ENCODE measurements at regions not wholly inside any gene's neighbourhood (a gene's known extent, or its start where the extent isn't known, plus 50 kb on each side); places are given as distances from the start of the nearest gene placed in this dataset.

DNA sequence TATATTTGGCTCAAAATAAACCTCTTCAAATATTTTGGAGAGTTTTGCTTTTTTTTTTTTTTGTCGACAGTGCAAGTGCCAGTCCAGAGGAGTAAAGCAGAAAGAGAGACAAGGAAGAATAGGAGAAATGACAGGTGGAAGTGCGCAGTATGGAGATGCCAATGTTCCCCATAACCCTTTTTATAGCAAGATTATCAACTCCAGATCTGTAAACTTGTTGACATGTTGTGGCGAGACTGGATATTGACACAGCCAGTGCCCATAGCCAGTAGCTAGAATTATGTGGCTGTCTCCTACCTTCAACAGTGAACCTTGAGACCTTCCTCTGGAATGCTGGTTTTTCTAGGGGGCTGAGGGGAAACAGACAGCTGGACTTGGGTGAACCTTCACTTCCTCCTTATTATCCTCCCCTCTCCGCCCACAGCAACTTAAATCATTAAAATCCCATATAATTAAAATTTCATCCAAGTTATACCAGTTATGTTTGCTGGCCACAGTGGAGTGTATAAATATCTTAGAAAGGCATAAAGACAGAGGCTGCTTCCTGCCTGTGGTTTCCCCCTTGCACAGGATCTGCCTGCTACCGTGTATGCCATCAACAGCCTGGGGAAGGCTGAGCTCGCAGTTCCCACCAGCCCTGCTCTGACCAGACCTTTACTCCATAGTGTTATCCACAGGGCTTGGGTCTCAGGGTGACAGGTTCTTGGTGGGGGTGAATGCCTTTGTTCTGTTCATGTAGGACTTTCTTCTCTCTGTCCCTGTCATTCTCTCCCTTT lies 112.3 kb upstream of the ANKH start:
- Histone ChIP-seq H3K27ac (no peak overlapping the region), H3K4me3 (no peak overlapping the region), H3K36me3 (no peaks in the 10 kb centered on the region), H3K27me3 (replicated peaks in 1 of 7) (no peaks in the 10 kb centered on the region), H3K4me1 (peaks cover 0 to 8% (median 0%) of the 10 kb centered on the region in 6 donors), H3K9me3 (no peaks in the 10 kb centered on the region)
- WGBS, 5 donors, result 39 to 56% (median 44%) methylated on average over 6 of the region's 6 CpGs
- TF ChIP-seq POLR2AphosphoS5 (IDR thresholded peaks at IDR 0.05), result no peak
- no peak for TF ChIP-seq POLR2A (IDR thresholded peaks at IDR 0.05)
- TF ChIP-seq, protein P1, sequence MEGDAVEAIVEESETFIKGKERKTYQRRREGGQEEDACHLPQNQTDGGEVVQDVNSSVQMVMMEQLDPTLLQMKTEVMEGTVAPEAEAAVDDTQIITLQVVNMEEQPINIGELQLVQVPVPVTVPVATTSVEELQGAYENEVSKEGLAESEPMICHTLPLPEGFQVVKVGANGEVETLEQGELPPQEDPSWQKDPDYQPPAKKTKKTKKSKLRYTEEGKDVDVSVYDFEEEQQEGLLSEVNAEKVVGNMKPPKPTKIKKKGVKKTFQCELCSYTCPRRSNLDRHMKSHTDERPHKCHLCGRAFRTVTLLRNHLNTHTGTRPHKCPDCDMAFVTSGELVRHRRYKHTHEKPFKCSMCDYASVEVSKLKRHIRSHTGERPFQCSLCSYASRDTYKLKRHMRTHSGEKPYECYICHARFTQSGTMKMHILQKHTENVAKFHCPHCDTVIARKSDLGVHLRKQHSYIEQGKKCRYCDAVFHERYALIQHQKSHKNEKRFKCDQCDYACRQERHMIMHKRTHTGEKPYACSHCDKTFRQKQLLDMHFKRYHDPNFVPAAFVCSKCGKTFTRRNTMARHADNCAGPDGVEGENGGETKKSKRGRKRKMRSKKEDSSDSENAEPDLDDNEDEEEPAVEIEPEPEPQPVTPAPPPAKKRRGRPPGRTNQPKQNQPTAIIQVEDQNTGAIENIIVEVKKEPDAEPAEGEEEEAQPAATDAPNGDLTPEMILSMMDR (IDR thresholded peaks at IDR 0.05 in 8 of 11, conservative IDR thresholded peaks at IDR 0.05 in 3 of 11), result no peak
- DNase-seq, result no peak
- intact Hi-C loops (cut with DNase I; ENCODE audit: low total_unique reads), result no loop called here

DNA sequence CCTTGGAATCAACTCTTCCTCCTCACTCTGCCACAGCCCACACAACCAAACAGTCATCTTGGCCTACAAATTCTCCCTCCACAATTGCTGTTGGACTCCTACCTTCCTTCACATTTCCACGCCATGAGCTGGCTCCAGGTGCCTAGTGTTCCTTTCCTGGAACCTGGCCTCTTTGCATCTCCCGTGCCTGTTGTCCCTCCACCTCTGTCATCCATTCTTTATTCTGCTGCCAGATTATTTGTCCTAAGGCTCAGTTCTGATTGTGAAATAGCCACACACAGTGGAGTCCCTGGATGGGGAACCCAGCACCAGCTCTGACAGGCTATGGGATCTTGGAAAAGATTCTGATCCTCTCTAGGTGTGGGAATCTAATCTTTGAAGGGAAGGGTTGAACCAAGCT lies 109.1 kb upstream of the ANKH start:
- no peaks in the 10 kb centered on the region for H3K27me3 ChIP-seq (replicated peaks in 1 of 7)
- peaks cover 0 to 8% (median 0%) of the 10 kb centered on the region in 6 donors for H3K4me1 ChIP-seq
- 84 to 96% (median 94%) methylated on average over 2 of the region's 2 CpGs for WGBS, 5 donors
- H3K4me3 ChIP-seq, result no peak overlapping the region
- H3K9me3 ChIP-seq, result no peaks in the 10 kb centered on the region
- no peak overlapping the region for H3K27ac ChIP-seq
- intact Hi-C loops (cut with DNase I; ENCODE audit: low total_unique reads), result no loop called here
- DNase-seq, result no peak
- TF ChIP-seq, protein P1 (IDR thresholded peaks at IDR 0.05 in 8 of 11, conservative IDR thresholded peaks at IDR 0.05 in 3 of 11), result no peak
- TF ChIP-seq POLR2A (IDR thresholded peaks at IDR 0.05) (no peak), POLR2AphosphoS5 (IDR thresholded peaks at IDR 0.05) (no peak)
- no peaks in the 10 kb centered on the region for H3K36me3 ChIP-seq

DNA sequence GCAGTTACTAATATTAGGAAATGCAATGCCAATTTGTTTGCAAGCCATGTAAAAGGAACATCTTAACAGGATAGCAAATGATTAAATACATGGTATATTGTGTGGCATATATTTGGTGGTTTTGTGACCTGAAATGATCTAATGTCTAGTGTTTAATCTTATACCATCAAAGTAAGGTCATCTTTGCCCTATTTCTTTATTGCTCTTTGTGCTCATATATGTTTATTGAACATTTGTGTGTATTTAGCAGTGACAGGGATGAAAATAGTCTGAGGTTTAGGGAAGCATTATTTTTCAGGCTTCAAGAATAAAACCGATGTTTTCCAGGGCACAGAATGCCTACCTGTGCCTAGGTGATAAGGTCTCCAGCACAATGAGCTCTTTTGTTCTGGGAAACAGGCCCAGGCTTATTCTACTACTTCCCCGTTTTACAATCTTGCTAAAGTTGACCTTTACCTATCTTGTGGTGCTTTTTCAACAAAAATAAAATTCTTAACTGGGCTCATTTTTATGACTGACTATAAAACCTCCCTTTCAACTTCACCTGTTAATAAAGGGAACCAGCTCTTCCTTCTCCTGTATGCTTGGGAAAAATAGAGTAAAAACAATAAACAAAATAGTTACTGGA lies 105.6 kb upstream of the ANKH start:
- intact Hi-C loops (cut with DNase I; ENCODE audit: low total_unique reads), result no loop called here
- no peak for TF ChIP-seq POLR2A (IDR thresholded peaks at IDR 0.05)
- TF ChIP-seq POLR2AphosphoS5 (IDR thresholded peaks at IDR 0.05), result no peak
- TF ChIP-seq, protein P1 (IDR thresholded peaks at IDR 0.05 in 8 of 11, conservative IDR thresholded peaks at IDR 0.05 in 3 of 11), result no peak
- no peak overlapping the region for H3K27ac ChIP-seq
- no peaks in the 10 kb centered on the region for H3K27me3 ChIP-seq (replicated peaks in 1 of 7)
- no peaks in the 10 kb centered on the region for H3K9me3 ChIP-seq
- no peaks in the 10 kb centered on the region for H3K4me1 ChIP-seq
- no peaks in the 10 kb centered on the region for H3K36me3 ChIP-seq
- WGBS, 5 donors, result 40 to 52% (median 50%) methylated on average over 2 of the region's 2 CpGs
- no peak overlapping the region for H3K4me3 ChIP-seq
- DNase-seq, result no peak

DNA sequence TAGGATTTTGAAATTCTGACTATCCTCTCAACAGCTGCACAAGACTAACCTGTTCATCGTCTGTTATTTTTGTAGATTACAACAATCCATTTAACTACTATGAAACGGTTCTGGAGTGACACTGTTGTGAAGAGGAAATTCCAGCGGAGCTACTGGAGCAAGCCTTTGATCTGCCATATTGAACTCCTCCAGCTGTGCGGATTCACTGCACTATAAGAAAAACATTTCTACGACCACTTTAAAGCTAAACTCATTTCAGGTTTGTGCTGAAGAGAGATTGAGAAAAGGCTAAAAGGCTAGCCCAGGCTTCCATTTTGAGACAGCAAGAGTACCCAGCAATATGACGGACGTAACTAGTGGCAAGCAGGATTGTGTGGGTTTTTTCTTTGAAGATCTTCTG lies 104.9 kb upstream of the ANKH start:
- Histone ChIP-seq H3K9me3 (no peaks in the 10 kb centered on the region), H3K27ac (no peak overlapping the region), H3K4me3 (no peak overlapping the region), H3K4me1 (no peaks in the 10 kb centered on the region), H3K36me3 (no peaks in the 10 kb centered on the region), H3K27me3 (replicated peaks in 1 of 7) (no peaks in the 10 kb centered on the region)
- no peak for DNase-seq
- intact Hi-C loops (cut with DNase I; ENCODE audit: low total_unique reads), result no loop called here
- TF ChIP-seq, protein P1 (IDR thresholded peaks at IDR 0.05 in 8 of 11, conservative IDR thresholded peaks at IDR 0.05 in 3 of 11), result no peak
- no peak for TF ChIP-seq POLR2AphosphoS5 (IDR thresholded peaks at IDR 0.05)
- no peak for TF ChIP-seq POLR2A (IDR thresholded peaks at IDR 0.05)
- 79 to 86% (median 80%) methylated on average over 7 of the region's 7 CpGs for WGBS, 5 donors

All from spleen (tissue), 11 donors.